Erythroblast (primary cell): ENCODE measurements at regions not wholly inside any gene's neighbourhood (a gene's known extent, or its start where the extent isn't known, plus 50 kb on each side); places are given as distances from the start of the nearest gene placed in this dataset.

Experiments
- GATA1 ChIP-seq: IDR thresholded peaks from 2 replicates; pipeline ENCODE4 v1.6.1; 2011; ENCODE audit warnings: low read depth, mild to moderate bottlenecking, control low read depth, low read length, moderate library complexity
- POLR2A ChIP-seq: IDR thresholded peaks from 2 replicates; pipeline ENCODE4 v1.6.1; 2011; ENCODE audit warnings: mild to moderate bottlenecking, low read length

DNA sequence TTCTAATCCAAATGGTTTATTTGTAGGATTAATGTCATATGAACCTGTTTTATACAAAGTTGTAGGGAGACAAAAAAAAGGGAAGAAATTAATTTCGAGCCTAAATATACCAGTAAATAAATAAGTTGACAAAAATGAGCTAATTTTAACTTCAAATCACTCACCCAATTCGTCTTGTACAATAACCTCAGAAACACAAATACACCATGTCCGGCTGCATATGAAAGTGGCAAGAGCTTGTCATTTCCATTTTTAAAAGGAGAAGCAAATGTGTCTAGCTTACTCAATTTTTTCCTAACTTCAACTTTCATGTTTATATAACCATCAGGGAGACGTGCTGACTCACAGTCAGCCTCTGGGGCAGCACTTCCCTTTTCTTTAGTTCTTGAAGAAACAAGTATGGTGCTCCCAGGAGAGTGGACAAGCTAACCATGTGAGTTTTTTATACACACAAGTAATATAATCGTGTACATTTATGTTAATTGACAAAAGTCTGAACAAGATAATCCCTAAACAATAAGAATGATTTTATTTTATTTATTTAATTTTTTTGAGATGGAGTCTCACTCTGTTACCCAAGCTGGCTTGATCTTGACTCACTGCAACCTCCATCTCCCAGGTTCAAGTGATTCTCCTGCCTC, 55.5 kb upstream of the SGK1 start:
- TF ChIP-seq POLR2A (no peak), GATA1 (no peak)
